CD4-positive, alpha-beta T cell (primary cell): ENCODE measurements at regions not wholly inside any gene's neighbourhood (a gene's known extent, or its start where the extent isn't known, plus 50 kb on each side); places are given as distances from the start of the nearest gene placed in this dataset.

Experiments used
- ATAC-seq: fragments of 200-7000 bp; cut with Tn5 transposase; one replicate; pipeline ENCODE4 v1.10.0; 2022; ENCODE audit warnings: mild to moderate bottlenecking; ENCODE audit not compliant: poor library complexity
- CTCF ChIA-PET: fragments of 350-600 bp; sonication (Branson Sonifier 250); formaldehyde crosslinking; loops from one replicate; lab custom pipeline; 2021; ENCODE audit warnings: antibody characterized with exemption, inconsistent platforms; lab: Charles Lee
- POLR2A ChIA-PET: fragments of 350-600 bp; sonication (Branson Sonifier 250); formaldehyde crosslinking; loops from one replicate; lab custom pipeline; 2021; ENCODE audit warnings: antibody characterized with exemption, inconsistent platforms; lab: Charles Lee
- DNase-seq, 14 experiments: peaks; one replicate each; pipeline ENCODE4 v3.0.0-alpha.2; 2013 to 2020; ENCODE audit warnings: mixed read lengths in 2 of 14
- H3K27ac ChIP-seq, 2 donors: one replicate each; pipeline versions ENCODE4 v1.5.1 to v1.7.0; 2013; ENCODE audit warnings: low read length in 2 of 2, low read depth in 1 of 2, mild to moderate bottlenecking in 1 of 2
- H3K27me3 ChIP-seq, 2 experiments: 1 replicate in 1 of 2; 2 replicates in 1 of 2; pipeline versions ENCODE4 v1.6.1 to v1.7.0; 2013; ENCODE audit warnings: low read length in 2 of 2, control low read depth in 1 of 2, mild to moderate bottlenecking in 1 of 2, moderate library complexity in 1 of 2; ENCODE audit not compliant: insufficient read depth in 2 of 2, control insufficient read depth in 1 of 2
- H3K36me3 ChIP-seq: one replicate; pipeline ENCODE4 v1.6.1; 2013; ENCODE audit warnings: low read length, control low read depth; ENCODE audit not compliant: insufficient read depth
- H3K4me1 ChIP-seq: one replicate; pipeline ENCODE4 v1.6.1; 2013; ENCODE audit warnings: low read length, control low read depth; ENCODE audit not compliant: insufficient read depth
- H3K4me3 ChIP-seq: one replicate; pipeline ENCODE4 v1.5.1; 2013; ENCODE audit warnings: mild to moderate bottlenecking, low read length, moderate library complexity
- H3K9me3 ChIP-seq, 2 experiments: 1 replicate in 1 of 2; 2 replicates in 1 of 2; pipeline versions ENCODE4 v1.6.1 to v1.7.0; 2013; ENCODE audit warnings: low read length in 2 of 2, mild to moderate bottlenecking in 2 of 2, control low read depth in 1 of 2, moderate library complexity in 1 of 2; ENCODE audit not compliant: control insufficient read depth in 1 of 2, insufficient read depth in 1 of 2
- H3K27ac Mint-ChIP-seq: one replicate; pipeline ENCODE4 v1.8.0; 2020; ENCODE audit warnings: mixed read lengths
- H3K27me3 Mint-ChIP-seq: one replicate; pipeline ENCODE4 v1.8.0; 2021; ENCODE audit warnings: mixed read lengths
- H3K36me3 Mint-ChIP-seq: one replicate; pipeline ENCODE4 v1.8.0; 2021; ENCODE audit warnings: low read depth, mixed read lengths
- H3K4me1 Mint-ChIP-seq: one replicate; pipeline ENCODE4 v1.8.0; 2021; ENCODE audit warnings: low read depth, mixed read lengths
- H3K4me3 Mint-ChIP-seq: one replicate; pipeline ENCODE4 v1.8.0; 2020; ENCODE audit warnings: mild to moderate bottlenecking, mixed read lengths
- H3K9me3 Mint-ChIP-seq: one replicate; pipeline ENCODE4 v1.8.0; 2020; ENCODE audit warnings: mixed read lengths
- CTCF ChIP-seq: fragments of 200-600 bp; IDR thresholded peaks from one replicate; pipeline ENCODE4 v1.8.0; 2022; ENCODE audit warnings: antibody characterized with exemption, mild to moderate bottlenecking
- intact Hi-C, 2 experiments: fragments of 100-400 bp; cut with DNase I in 1 of 2; cut with micrococcal nuclease in 1 of 2; formaldehyde crosslinking; loops; one replicate each; pipeline versions ENCODE4 v1.15.1 to v1.9.0; 2023 to 2025; cut with DNase I, micrococcal nuclease

- Mint-ChIP-seq H3K4me3 (no peak overlapping the region), H3K27ac (no peak overlapping the region), H3K4me1 (no peaks in the 10 kb centered on the region), H3K9me3 (peaks cover 10% of the 10 kb centered on the region), H3K36me3 (no peaks in the 10 kb centered on the region), H3K27me3 (no peaks in the 10 kb centered on the region)
- ATAC-seq = no peak
- Histone ChIP-seq H3K4me3 (no peak overlapping the region), H3K9me3 (peaks cover 0 to 8% of the 10 kb centered on the region in 2 experiments), H3K27me3 (no peaks in the 10 kb centered on the region), H3K27ac (no peak overlapping the region), H3K4me1 (no peaks in the 10 kb centered on the region), H3K36me3 (no peaks in the 10 kb centered on the region)
- POLR2A ChIA-PET = no interaction called here
- intact Hi-C loops = no loop called here
- no peak for DNase-seq
- CTCF ChIA-PET = no interaction called here
- no peak for TF ChIP-seq CTCF
Observed at GRCh38 chr7:54360075-54360840, 181.9 kb upstream of the VSTM2A start.

- ChIA-PET POLR2A (no interaction called here), CTCF (no interaction called here)
- no peak for TF ChIP-seq CTCF
- Mint-ChIP-seq H3K4me3 (no peak overlapping the region), H3K27ac (no peak overlapping the region), H3K27me3 (no peaks in the 10 kb centered on the region), H3K36me3 (no peaks in the 10 kb centered on the region), H3K9me3 (peaks cover 11% of the 10 kb centered on the region), H3K4me1 (no peaks in the 10 kb centered on the region)
- no peak overlapping the region for H3K4me3 ChIP-seq
- no peaks in the 10 kb centered on the region for H3K36me3 ChIP-seq
- no peaks in the 10 kb centered on the region for H3K9me3 ChIP-seq
- H3K27ac ChIP-seq = no peak overlapping the region
- DNase-seq = no peak
- no peak for ATAC-seq
- intact Hi-C loops = no loop called here
- no peaks in the 10 kb centered on the region for H3K4me1 ChIP-seq
- no peaks in the 10 kb centered on the region for H3K27me3 ChIP-seq
Observed at GRCh38 chr7:54390565-54390964, 151.6 kb upstream of the VSTM2A start.

- intact Hi-C loops = no loop called here
- CTCF ChIA-PET = no interaction called here
- DNase-seq (no peak), ATAC-seq (no peak)
- Mint-ChIP-seq H3K9me3 (peaks cover 2% of the 10 kb centered on the region), H3K36me3 (no peaks in the 10 kb centered on the region), H3K27ac (no peak overlapping the region), H3K27me3 (no peaks in the 10 kb centered on the region), H3K4me1 (no peaks in the 10 kb centered on the region), H3K4me3 (no peak overlapping the region)
- H3K27ac ChIP-seq = no peak overlapping the region
- H3K36me3 ChIP-seq = no peaks in the 10 kb centered on the region
- no peak for TF ChIP-seq CTCF
- H3K4me3 ChIP-seq = no peak overlapping the region
- no peaks in the 10 kb centered on the region for H3K4me1 ChIP-seq
- no peaks in the 10 kb centered on the region for H3K27me3 ChIP-seq
- H3K9me3 ChIP-seq = no peaks in the 10 kb centered on the region
- POLR2A ChIA-PET = no interaction called here
Observed at GRCh38 chr7:54392935-54393334, 149.2 kb upstream of the VSTM2A start.
